ENCODE measurements at regions not wholly inside any gene's neighbourhood (a gene's known extent, or its start where the extent isn't known, plus 50 kb on each side); places are given as distances from the start of the nearest gene placed in this dataset.

DNA sequence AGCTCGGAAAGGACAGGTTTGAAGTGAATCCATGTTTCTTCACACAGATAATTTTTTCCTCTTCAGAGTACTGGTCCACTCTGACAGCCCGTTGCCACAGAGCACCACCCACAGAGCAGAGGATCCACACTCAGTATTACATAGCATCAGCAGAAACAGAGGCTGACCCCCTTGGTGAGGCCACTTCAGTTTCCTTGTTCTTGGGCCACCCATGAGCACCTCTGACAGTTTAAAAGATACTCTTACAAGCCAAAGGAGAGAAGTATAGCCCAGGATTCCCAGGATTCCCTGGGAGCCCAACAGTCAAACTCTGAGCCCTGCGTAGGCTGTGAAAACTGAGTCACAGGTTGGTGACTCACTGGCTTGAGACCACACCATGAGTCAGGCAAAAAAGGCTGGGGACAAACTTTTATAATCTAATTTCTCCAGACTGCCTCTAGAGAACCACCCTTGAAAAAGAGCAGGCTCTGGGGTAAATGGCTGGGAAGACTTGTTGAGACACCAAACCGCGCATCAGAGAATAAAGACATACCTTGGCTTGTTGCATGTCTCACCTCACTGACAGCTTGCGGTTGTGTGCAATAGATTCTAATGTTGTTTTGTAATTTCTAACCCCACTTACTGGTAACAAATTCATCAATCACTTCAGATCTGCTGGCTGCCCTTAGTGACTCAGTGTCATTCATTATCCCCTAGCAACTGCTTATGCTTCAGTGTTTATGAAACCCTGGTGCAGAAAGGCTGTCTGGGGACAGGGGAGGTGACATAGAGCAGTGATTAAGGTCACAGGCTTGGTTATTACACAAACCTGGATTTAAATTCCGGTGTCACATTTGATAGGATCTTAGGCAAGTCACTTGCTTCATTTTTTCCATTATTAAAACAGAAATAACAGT is 56.9 kb upstream of the PRSS23 start:
- no peak overlapping the region for H3K4me3 ChIP-seq (ENCODE audit: control insufficient read depth in 1 of 2, extremely low read depth in 1 of 2, low read length in 1 of 2)
- H3K9me3 Mint-ChIP-seq, result no peaks in the 10 kb centered on the region
- 21% methylated on average over 2 of the region's 7 CpGs for WGBS (ENCODE audit: insufficient coverage)
- ATAC-seq (replicated peaks in 1 of 4) (no peak), DNase-seq (no peak)
- no peak overlapping the region for H3K4me3 Mint-ChIP-seq
- no peaks in the 10 kb centered on the region for H3K27me3 ChIP-seq (replicated peaks in 1 of 2; ENCODE audit: control insufficient read depth in 2 of 2, extremely low read depth in 1 of 2, insufficient read depth in 2 of 2, low read length in 1 of 2)
- H3K27me3 Mint-ChIP-seq, result peaks cover 0 to 5% of the 10 kb centered on the region in 2 donors
- no peak overlapping the region for H3K27ac ChIP-seq (ENCODE audit: low read length)
- H3K4me1 Mint-ChIP-seq, result no peaks in the 10 kb centered on the region
- no peak overlapping the region for H3K27ac Mint-ChIP-seq
- no peaks in the 10 kb centered on the region for H3K36me3 ChIP-seq (ENCODE audit: control insufficient read depth in 2 of 2, extremely low read depth in 1 of 2, insufficient read depth in 1 of 2, low read length in 1 of 2)
- CTCF ChIA-PET, result no interaction called here
- POLR2A ChIA-PET, result no interaction called here
- H3K9me3 ChIP-seq, result no peaks in the 10 kb centered on the region
- no peaks in the 10 kb centered on the region for H3K36me3 Mint-ChIP-seq
- H3K4me1 ChIP-seq (ENCODE audit: control insufficient read depth in 1 of 2, extremely low read depth in 1 of 2, insufficient read depth in 2 of 2, low read length in 2 of 2), result no peaks in the 10 kb centered on the region

DNA sequence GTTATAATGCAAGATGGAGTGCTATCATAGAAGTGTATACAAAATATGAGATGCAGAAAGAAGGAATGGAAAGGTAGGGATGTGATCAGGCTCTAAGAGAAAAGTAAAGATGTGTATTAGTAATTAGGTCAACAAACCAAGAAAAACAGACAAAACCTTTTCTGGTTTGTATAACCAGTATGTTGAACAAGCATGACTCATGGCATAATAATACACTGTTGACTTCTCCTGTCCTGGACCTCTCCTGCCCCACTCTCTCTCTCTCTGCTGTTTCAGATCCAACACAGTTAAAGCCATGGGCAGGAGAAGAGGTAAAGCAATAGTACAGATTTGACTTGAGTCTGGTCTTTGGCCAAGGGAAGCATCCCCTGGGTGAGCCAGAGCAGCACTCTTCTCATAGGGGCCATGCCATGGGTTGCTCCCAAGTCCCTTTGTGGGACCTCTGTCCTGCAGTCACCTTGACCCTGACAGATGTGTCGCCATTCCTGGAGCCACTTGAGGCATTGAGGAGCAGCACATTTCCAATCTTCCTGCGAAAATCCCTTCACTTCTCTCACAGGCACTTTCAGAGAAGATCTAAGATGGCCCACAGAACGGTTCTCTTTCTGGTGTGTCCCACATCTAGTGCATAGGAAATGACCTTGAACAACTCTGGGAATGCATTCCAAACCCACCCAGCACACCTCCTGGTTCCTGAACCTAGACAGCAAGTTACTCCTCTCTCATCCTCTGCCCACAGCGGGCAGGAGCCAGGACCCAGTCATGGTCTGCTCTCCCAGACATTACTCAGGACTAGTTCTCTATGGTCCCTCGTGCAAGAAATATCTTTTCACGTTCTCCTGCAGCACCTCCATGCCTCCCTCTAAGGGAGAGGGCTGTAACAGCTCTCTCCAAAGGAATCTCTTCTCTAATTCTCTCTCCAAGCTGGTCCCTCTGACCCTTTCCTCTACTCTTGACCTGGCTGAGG is 58.2 kb upstream of the PRSS23 start:
- ATAC-seq (replicated peaks in 1 of 4) (no peak), DNase-seq (no peak)
- no peak overlapping the region for H3K27ac Mint-ChIP-seq
- ChIA-PET CTCF (no interaction called here), POLR2A (no interaction called here)
- H3K36me3 Mint-ChIP-seq, result no peaks in the 10 kb centered on the region
- no peak overlapping the region for H3K4me3 ChIP-seq (ENCODE audit: control insufficient read depth in 1 of 2, extremely low read depth in 1 of 2, low read length in 1 of 2)
- no peaks in the 10 kb centered on the region for H3K4me1 ChIP-seq (ENCODE audit: control insufficient read depth in 1 of 2, extremely low read depth in 1 of 2, insufficient read depth in 2 of 2, low read length in 2 of 2)
- H3K27me3 Mint-ChIP-seq, result peaks cover 0 to 4% of the 10 kb centered on the region in 2 donors
- H3K4me3 Mint-ChIP-seq, result no peak overlapping the region
- no peaks in the 10 kb centered on the region for H3K9me3 ChIP-seq
- H3K27ac ChIP-seq (ENCODE audit: low read length), result no peak overlapping the region
- no peaks in the 10 kb centered on the region for H3K4me1 Mint-ChIP-seq
- no peaks in the 10 kb centered on the region for H3K27me3 ChIP-seq (replicated peaks in 1 of 2; ENCODE audit: control insufficient read depth in 2 of 2, extremely low read depth in 1 of 2, insufficient read depth in 2 of 2, low read length in 1 of 2)
- no peaks in the 10 kb centered on the region for H3K36me3 ChIP-seq (ENCODE audit: control insufficient read depth in 2 of 2, extremely low read depth in 1 of 2, insufficient read depth in 1 of 2, low read length in 1 of 2)
- WGBS (ENCODE audit: insufficient coverage), result 71% methylated on average over 6 of the region's 6 CpGs
- no peaks in the 10 kb centered on the region for H3K9me3 Mint-ChIP-seq

DNA sequence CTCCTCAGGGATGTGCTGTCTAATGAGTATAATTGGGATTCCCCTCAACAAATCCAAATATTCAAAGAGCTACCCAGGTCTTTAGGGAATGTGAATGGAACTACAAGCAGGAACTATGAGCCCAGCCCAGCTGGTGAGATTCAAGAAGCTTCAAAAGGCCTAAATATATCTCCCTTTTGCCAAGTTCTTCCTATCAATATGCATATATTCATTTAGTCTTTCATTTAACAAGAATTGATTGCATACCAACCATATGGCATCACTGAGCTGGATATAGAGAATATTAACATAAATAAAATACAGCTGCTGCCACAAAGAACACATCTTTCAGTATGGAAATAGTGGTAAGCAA is 58.9 kb upstream of the PRSS23 start:
- Mint-ChIP-seq H3K4me1 (no peaks in the 10 kb centered on the region), H3K27ac (no peak overlapping the region), H3K4me3 (no peak overlapping the region), H3K36me3 (no peaks in the 10 kb centered on the region), H3K9me3 (no peaks in the 10 kb centered on the region), H3K27me3 (peaks cover 0 to 4% of the 10 kb centered on the region in 2 donors)
- DNase-seq (no peak), ATAC-seq (replicated peaks in 1 of 4) (no peak)
- Histone ChIP-seq H3K9me3 (no peaks in the 10 kb centered on the region), H3K4me3 (ENCODE audit: control insufficient read depth in 1 of 2, extremely low read depth in 1 of 2, low read length in 1 of 2) (no peak overlapping the region), H3K36me3 (ENCODE audit: control insufficient read depth in 2 of 2, extremely low read depth in 1 of 2, insufficient read depth in 1 of 2, low read length in 1 of 2) (no peaks in the 10 kb centered on the region), H3K27me3 (replicated peaks in 1 of 2; ENCODE audit: control insufficient read depth in 2 of 2, extremely low read depth in 1 of 2, insufficient read depth in 2 of 2, low read length in 1 of 2) (no peaks in the 10 kb centered on the region), H3K27ac (ENCODE audit: low read length) (no peak overlapping the region), H3K4me1 (ENCODE audit: control insufficient read depth in 1 of 2, extremely low read depth in 1 of 2, insufficient read depth in 2 of 2, low read length in 2 of 2) (no peaks in the 10 kb centered on the region)
- ChIA-PET CTCF (interaction anchor here (0.5 to 0.6 kb wide), 2 partner anchors 203 to 548 kb away, joined by 3 to 7 read pairs; no protein-coding TSS in a partner anchor), POLR2A (no interaction called here)

DNA sequence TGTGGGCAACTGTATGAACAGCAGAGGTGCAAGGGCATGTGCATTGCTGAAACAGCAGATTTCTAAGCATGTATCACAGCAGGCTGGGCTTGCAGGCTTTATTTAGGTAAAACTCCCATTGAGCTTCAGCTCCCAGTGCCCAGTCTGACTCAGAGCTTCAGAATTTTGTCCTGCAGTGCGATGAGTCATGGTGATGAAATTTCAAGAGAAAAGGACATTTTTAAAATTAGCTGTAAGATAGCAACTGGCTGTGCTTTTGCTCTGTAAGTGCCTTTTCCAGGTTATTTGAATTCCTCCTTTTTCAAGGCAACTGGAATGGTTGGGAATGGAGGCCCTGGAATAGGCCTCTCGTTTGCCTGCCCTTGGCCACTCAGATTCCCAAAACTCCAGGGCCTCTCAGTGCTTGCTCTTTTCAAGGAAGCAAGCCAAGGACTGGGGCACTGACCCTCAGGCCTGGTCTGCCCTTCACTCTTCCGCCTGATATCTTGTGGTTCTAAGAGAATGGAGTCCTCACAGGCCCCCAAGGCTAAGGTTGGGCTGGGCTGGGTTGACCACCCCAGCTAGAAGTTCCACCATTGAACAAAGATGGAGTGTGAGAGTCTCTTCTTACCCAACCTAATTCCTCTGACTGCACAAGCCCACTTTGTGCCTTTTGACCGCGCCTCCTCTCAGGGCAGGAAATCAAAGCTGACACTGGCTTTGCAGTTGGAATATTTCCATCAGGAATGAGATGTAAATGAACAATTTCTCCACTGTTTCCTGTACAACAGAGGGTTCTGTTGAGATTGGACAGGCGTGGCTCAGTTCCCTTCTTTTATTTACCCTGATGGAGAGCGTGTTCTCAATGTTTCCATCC is 59.5 kb upstream of the PRSS23 start:
- no peak overlapping the region for H3K27ac Mint-ChIP-seq
- Histone ChIP-seq H3K4me1 (ENCODE audit: control insufficient read depth in 1 of 2, extremely low read depth in 1 of 2, insufficient read depth in 2 of 2, low read length in 2 of 2) (no peaks in the 10 kb centered on the region), H3K36me3 (ENCODE audit: control insufficient read depth in 2 of 2, extremely low read depth in 1 of 2, insufficient read depth in 1 of 2, low read length in 1 of 2) (no peaks in the 10 kb centered on the region), H3K27me3 (replicated peaks in 1 of 2; ENCODE audit: control insufficient read depth in 2 of 2, extremely low read depth in 1 of 2, insufficient read depth in 2 of 2, low read length in 1 of 2) (no peaks in the 10 kb centered on the region), H3K27ac (ENCODE audit: low read length) (no peak overlapping the region), H3K4me3 (ENCODE audit: control insufficient read depth in 1 of 2, extremely low read depth in 1 of 2, low read length in 1 of 2) (no peak overlapping the region), H3K9me3 (no peaks in the 10 kb centered on the region)
- ATAC-seq (replicated peaks in 1 of 4) (peak in 1 of 4 experiments; percentile 11), DNase-seq (no peak)
- H3K9me3 Mint-ChIP-seq, result no peaks in the 10 kb centered on the region
- H3K36me3 Mint-ChIP-seq, result no peaks in the 10 kb centered on the region
- CTCF ChIA-PET, result interaction anchor here (0.5 to 0.7 kb wide), 3 partner anchors 37 to 548 kb away, joined by 3 to 7 read pairs (median 3); no protein-coding TSS in a partner anchor
- no peaks in the 10 kb centered on the region for H3K4me1 Mint-ChIP-seq
- peaks cover 0 to 4% of the 10 kb centered on the region in 2 donors for H3K27me3 Mint-ChIP-seq
- WGBS (ENCODE audit: insufficient coverage), result 58% methylated on average over 2 of the region's 7 CpGs
- POLR2A ChIA-PET, result no interaction called here
- no peak overlapping the region for H3K4me3 Mint-ChIP-seq

DNA sequence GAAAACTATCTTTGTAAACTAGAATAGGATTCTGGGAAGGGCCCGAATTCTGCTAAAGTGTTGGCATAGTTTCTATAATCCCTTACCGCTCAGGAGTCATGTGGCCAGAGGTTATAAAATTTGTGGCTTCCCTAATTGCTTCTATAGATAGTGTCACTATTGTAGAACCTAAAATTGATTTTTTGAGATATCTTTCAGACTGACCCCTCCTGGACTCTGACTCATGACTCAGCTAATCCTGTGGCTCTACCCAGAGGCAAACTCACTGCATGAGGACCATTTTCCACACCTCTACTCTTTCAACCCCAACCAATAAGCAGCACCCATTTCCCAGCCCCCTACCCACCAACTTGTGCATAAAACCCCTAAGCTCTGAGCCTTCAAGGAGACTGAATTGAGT is 61.8 kb upstream of the PRSS23 start:
- no peaks in the 10 kb centered on the region for H3K36me3 Mint-ChIP-seq
- Histone ChIP-seq H3K27me3 (replicated peaks in 1 of 2; ENCODE audit: control insufficient read depth in 2 of 2, extremely low read depth in 1 of 2, insufficient read depth in 2 of 2, low read length in 1 of 2) (no peaks in the 10 kb centered on the region), H3K36me3 (ENCODE audit: control insufficient read depth in 2 of 2, extremely low read depth in 1 of 2, insufficient read depth in 1 of 2, low read length in 1 of 2) (no peaks in the 10 kb centered on the region), H3K4me3 (ENCODE audit: control insufficient read depth in 1 of 2, extremely low read depth in 1 of 2, low read length in 1 of 2) (no peak overlapping the region), H3K9me3 (no peaks in the 10 kb centered on the region), H3K4me1 (ENCODE audit: control insufficient read depth in 1 of 2, extremely low read depth in 1 of 2, insufficient read depth in 2 of 2, low read length in 2 of 2) (no peaks in the 10 kb centered on the region), H3K27ac (ENCODE audit: low read length) (no peak overlapping the region)
- H3K4me1 Mint-ChIP-seq, result no peaks in the 10 kb centered on the region
- no peak overlapping the region for H3K4me3 Mint-ChIP-seq
- no peaks in the 10 kb centered on the region for H3K9me3 Mint-ChIP-seq
- DNase-seq (no peak), ATAC-seq (replicated peaks in 1 of 4) (no peak)
- POLR2A ChIA-PET, result no interaction called here
- CTCF ChIA-PET, result no interaction called here
- no peak overlapping the region for H3K27ac Mint-ChIP-seq
- H3K27me3 Mint-ChIP-seq, result no peaks in the 10 kb centered on the region
- no CpG with 5 or more reads among the region's 2 CpGs for WGBS (ENCODE audit: insufficient coverage)

DNA sequence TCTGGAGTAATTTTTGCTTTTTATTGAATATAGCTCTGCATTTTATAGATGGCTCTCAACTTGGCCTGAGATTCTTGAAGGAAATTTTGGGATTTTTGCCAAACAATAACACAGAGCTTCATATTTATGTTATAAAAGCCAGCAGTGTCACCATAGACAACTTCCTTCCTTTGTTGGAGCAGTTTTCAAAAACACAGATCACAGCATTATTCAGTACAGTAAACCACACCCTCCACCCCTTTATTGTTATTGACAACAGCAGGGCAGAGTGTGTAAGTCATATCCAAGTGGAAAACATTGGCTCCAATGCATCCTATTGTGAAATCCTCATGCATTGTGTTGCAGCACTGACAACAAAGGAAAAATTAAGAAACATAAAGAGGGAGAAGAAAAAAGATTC is 62.6 kb upstream of the PRSS23 start:
- H3K27me3 Mint-ChIP-seq, result no peaks in the 10 kb centered on the region
- H3K9me3 ChIP-seq, result no peaks in the 10 kb centered on the region
- H3K9me3 Mint-ChIP-seq, result no peaks in the 10 kb centered on the region
- ATAC-seq (replicated peaks in 1 of 4) (no peak), DNase-seq (no peak)
- no peak overlapping the region for H3K4me3 Mint-ChIP-seq
- no peaks in the 10 kb centered on the region for H3K27me3 ChIP-seq (replicated peaks in 1 of 2; ENCODE audit: control insufficient read depth in 2 of 2, extremely low read depth in 1 of 2, insufficient read depth in 2 of 2, low read length in 1 of 2)
- H3K4me1 ChIP-seq (ENCODE audit: control insufficient read depth in 1 of 2, extremely low read depth in 1 of 2, insufficient read depth in 2 of 2, low read length in 2 of 2), result no peaks in the 10 kb centered on the region
- no peak overlapping the region for H3K27ac Mint-ChIP-seq
- ChIA-PET POLR2A (no interaction called here), CTCF (no interaction called here)
- no peaks in the 10 kb centered on the region for H3K4me1 Mint-ChIP-seq
- H3K4me3 ChIP-seq (ENCODE audit: control insufficient read depth in 1 of 2, extremely low read depth in 1 of 2, low read length in 1 of 2), result no peak overlapping the region
- H3K36me3 Mint-ChIP-seq, result no peaks in the 10 kb centered on the region
- no peaks in the 10 kb centered on the region for H3K36me3 ChIP-seq (ENCODE audit: control insufficient read depth in 2 of 2, extremely low read depth in 1 of 2, insufficient read depth in 1 of 2, low read length in 1 of 2)
- no peak overlapping the region for H3K27ac ChIP-seq (ENCODE audit: low read length)
